Fibroblast of lung (primary cell): ENCODE measurements at regions not wholly inside any gene's neighbourhood (a gene's known extent, or its start where the extent isn't known, plus 50 kb on each side); places are given as distances from the start of the nearest gene placed in this dataset.

Source experiments
- CTCF ChIP-seq, 2 donors: IDR thresholded peaks in 1 of 2; conservative IDR thresholded peaks in 1 of 2; 1 replicate in 1 of 2; 2 replicates in 1 of 2; pipeline ENCODE4 v1.5.1; 2011 to 2012; ENCODE audit warnings: low read length in 2 of 2, control low read depth in 1 of 2, inconsistent platforms in 1 of 2, low read depth in 1 of 2, mild to moderate bottlenecking in 1 of 2
- EZH2 ChIP-seq: IDR thresholded peaks from 2 replicates; pipeline ENCODE4 v1.5.1; 2012; ENCODE audit warnings: low read length, control low read depth, mild to moderate bottlenecking; ENCODE audit errors: missing control alignments

- TF ChIP-seq CTCF (conservative IDR thresholded peaks at IDR 0.05 in 1 of 2, IDR thresholded peaks at IDR 0.05 in 1 of 2; ENCODE audit: low read depth in 1 of 2, low read length in 2 of 2) (no peak), EZH2 (no peak)
These were observed 1054.2 kb downstream of the NAALADL2 start for GRCh38 chr3:175913286-175913685.
